Frontal cortex (tissue), 3 donors: ENCODE measurements at regions not wholly inside any gene's neighbourhood (a gene's known extent, or its start where the extent isn't known, plus 50 kb on each side); places are given as distances from the start of the nearest gene placed in this dataset.

Experiments used
- DNase-seq, 2 donors: peaks; one replicate each; pipeline ENCODE4 v3.0.0; 2012; ENCODE audit warnings: low spot score in 2 of 2
- FAIRE-seq: peaks from 2 replicates; lab custom pipeline; 2012; peaks lifted over from hg19 to GRCh38; lab: Jason Lieb, UNC
- donor health status: control.
- donor health status: control.
- donor health status: control.

GRCh38 chr12:107429006-107429705 is 256.4 kb upstream of the PWP1 start:
- no peak for FAIRE-seq
- DNase-seq: no peak

- FAIRE-seq: no peak
These were observed 253.7 kb upstream of the PWP1 start for GRCh38 chr12:107431942-107432341.

GRCh38 chr12:107435072-107435471 is 250.5 kb upstream of the PWP1 start:
- no peak for FAIRE-seq
- no peak for DNase-seq

More at GRCh38 chr12:107431942-107432341, 253.7 kb upstream of the PWP1 start:
- no peak for DNase-seq

GRCh38 chr12:107435520-107435919 is 250.1 kb upstream of the PWP1 start:
- no peak for FAIRE-seq
- no peak for DNase-seq

GRCh38 chr12:107436376-107436775 is 249.2 kb upstream of the PWP1 start:
- no peak for DNase-seq
- no peak for FAIRE-seq

- FAIRE-seq (no peak), DNase-seq (no peak)
These were observed 248.8 kb upstream of the PWP1 start for GRCh38 chr12:107436836-107437235.

- FAIRE-seq (no peak), DNase-seq (no peak)
These were observed 247.6 kb upstream of the PWP1 start for GRCh38 chr12:107437954-107438353.

- no peak for FAIRE-seq
These were observed 246.4 kb upstream of the PWP1 start for GRCh38 chr12:107439026-107439738.

GRCh38 chr12:107440606-107441005 is 245.0 kb upstream of the PWP1 start:
- DNase-seq (no peak), FAIRE-seq (no peak)

More at GRCh38 chr12:107439026-107439738, 246.4 kb upstream of the PWP1 start:
- DNase-seq: no peak

GRCh38 chr12:107441665-107442300 is 243.8 kb upstream of the PWP1 start:
- FAIRE-seq (no peak), DNase-seq (no peak)

GRCh38 chr12:107442326-107442987 is 243.1 kb upstream of the PWP1 start:
- DNase-seq (no peak), FAIRE-seq (no peak)

- no peak for FAIRE-seq
- no peak for DNase-seq
These were observed 242.1 kb upstream of the PWP1 start for GRCh38 chr12:107443320-107444090.

GRCh38 chr12:107444771-107445170 is 240.8 kb upstream of the PWP1 start:
- DNase-seq: no peak
- no peak for FAIRE-seq

GRCh38 chr12:107446476-107446875 is 239.1 kb upstream of the PWP1 start:
- DNase-seq (no peak), FAIRE-seq (no peak)

GRCh38 chr12:107447336-107447735 is 238.3 kb upstream of the PWP1 start:
- no peak for FAIRE-seq

GRCh38 chr12:107448198-107448597 is 237.4 kb upstream of the PWP1 start:
- no peak for DNase-seq
- FAIRE-seq: no peak

More at GRCh38 chr12:107447336-107447735, 238.3 kb upstream of the PWP1 start:
- no peak for DNase-seq

GRCh38 chr12:107449891-107450290 is 235.7 kb upstream of the PWP1 start:
- FAIRE-seq (no peak), DNase-seq (no peak)

- no peak for FAIRE-seq
- no peak for DNase-seq
These were observed 235.1 kb upstream of the PWP1 start for GRCh38 chr12:107450541-107450940.

- DNase-seq: no peak
These were observed 234.4 kb upstream of the PWP1 start for GRCh38 chr12:107451246-107451645.

More at GRCh38 chr12:107451246-107451645, 234.4 kb upstream of the PWP1 start:
- no peak for FAIRE-seq
